GM21360 (cell line): ENCODE measurements at regions not wholly inside any gene's neighbourhood (a gene's known extent, or its start where the extent isn't known, plus 50 kb on each side); places are given as distances from the start of the nearest gene placed in this dataset.

Source experiments
- ATAC-seq: cut with Tn5 transposase; IDR thresholded peaks from one replicate; pipeline ENCODE4 v1.9.1; 2021; ENCODE audit warnings: mild to moderate bottlenecking, moderate library complexity; ENCODE audit not compliant: unreplicated experiment

DNA sequence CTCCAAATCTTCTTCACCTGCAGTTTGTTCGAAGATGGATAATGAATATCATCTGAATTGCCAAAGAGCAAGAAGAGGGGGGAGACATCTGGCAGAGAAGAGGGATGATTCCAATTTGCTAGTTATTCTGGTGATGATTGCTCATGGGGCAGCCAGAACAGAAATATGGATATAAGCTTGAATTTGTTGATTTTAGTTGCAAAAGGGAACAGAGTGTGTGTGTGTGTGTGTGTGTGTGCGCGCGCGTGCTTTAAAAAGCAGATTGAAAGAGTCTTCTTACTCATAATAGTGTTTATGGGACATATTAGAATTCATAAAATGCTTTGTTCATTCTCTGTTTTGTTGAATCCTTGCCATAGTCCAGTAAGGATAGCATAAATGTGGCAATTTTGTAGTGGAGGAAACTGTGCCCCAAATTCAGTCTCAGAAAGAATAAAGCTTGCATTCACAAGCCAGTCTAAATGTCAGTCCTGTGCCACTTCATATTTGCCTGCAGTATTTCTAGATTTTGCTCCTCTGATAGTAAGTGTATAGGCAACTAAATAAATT is 436.3 kb upstream of the KLF4 start:
- ATAC-seq, result no peak

DNA sequence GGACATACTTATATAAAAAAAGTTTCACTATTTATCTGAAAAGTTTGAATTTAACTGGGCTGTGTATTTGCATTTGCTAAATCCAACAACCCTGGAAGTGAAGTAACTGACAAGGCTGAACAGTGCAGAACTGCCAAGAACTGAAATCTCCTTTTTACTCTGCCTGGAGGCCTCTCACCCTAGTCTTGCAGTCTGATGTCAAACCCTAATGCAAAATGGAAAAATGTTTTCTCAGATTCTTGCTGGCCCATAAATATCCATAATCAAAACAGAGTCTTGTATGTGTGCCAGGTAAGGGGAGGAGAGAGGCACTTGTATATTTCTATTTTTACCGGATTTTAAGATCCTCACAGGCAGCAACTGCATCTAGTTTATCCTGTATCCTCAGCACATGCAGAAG is 432.7 kb upstream of the KLF4 start:
- ATAC-seq, result no peak

DNA sequence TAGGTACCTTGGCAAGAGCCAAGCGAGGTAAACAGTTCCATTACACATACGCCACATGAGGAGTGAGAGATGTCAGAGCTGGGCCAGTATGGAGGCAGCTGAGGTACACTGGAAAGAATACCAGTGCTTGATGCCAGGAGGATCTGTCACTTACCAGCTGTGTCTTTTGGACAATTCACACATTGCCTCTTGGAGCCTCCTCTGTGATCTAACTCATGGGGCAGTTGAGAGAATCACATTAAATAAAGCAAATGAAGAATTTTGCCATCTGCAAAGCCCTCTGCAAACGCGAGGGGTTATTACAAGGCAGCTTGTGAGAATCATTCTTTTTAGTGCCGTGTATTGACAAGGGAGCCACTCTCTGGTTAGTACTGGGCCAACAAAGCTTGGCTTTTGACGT is 429.7 kb upstream of the KLF4 start:
- ATAC-seq, result no peak

- no peak for ATAC-seq
These were observed 429.2 kb upstream of the KLF4 start for GRCh38 chr9:107918749-107919148.

- ATAC-seq, result no peak
These were observed 424.6 kb upstream of the KLF4 start for GRCh38 chr9:107914151-107914550.

- no peak for ATAC-seq
These were observed 418.1 kb upstream of the KLF4 start for GRCh38 chr9:107907715-107908114.

DNA sequence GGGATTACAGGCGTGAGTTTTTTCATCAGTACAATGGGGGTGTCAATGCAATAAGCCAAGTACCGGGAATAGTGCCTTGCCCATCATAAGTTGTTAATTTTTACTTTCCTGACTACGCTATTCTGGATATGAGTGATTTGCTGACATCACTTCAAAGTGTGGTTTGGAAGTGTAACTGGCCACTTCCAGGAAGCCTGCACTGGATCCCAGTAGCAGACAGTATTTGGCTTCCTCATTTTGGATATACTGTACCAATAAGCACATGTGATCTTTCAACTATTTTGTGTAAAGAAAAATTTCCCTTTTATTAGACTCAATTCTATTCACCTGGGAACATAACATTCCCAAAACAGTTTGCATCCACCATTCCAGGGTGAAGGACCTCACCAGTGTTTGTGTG is 417.7 kb upstream of the KLF4 start:
- ATAC-seq, result no peak

DNA sequence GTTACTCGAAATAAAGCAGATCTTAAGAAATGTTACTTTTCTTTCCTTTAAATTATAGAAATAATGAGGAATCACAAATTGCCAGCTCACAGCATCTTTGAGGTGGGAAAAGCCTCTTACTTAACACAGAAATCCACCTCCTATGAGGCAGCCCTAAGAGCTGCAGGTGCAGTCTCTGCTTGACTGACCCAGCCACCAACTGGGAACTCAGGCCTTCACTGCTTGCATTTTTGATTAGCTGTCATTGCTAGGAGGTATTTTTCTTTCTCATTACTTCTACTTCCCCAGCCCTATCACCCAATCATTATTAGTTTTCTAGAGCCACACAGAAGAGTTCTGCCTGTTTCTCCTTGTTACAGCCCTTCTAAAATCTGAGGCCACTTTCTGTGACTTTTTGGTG is 416.5 kb upstream of the KLF4 start:
- ATAC-seq, result no peak

DNA sequence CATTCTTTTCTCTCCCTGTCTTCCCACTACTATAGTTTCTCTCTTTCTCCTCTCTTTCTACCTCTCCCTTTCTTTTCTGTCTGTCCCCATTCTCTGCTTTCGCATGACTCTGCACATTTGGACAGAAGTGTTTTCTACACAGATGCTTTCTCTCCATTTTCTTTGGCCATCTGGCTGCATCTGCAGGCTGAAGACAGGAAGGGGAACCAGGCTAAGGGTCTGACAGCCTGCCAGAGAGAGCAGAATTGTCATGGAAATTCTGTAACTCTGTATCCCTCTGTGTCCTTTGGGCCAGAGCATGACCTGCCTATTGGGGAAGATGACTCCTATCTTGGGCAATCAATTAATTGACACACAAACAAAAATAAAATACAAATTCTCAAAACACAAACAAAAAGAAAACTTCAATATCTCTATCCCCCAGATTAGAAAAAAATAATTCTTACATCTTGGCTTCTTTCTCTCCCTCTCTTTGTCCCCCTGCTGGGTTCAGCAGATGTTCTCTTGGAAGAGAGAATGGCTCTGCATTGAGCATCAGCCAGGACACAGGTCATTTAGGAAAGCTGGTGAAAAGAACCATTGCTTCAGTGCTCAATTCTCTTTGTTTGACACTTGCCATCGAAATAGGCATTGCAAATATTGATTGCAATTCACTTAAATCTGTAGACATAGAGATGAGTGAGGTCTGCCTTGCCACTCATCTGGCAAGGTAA is 415.9 kb upstream of the KLF4 start:
- no peak for ATAC-seq

- no peak for ATAC-seq
These were observed 410.4 kb upstream of the KLF4 start for GRCh38 chr9:107899961-107900330.

DNA sequence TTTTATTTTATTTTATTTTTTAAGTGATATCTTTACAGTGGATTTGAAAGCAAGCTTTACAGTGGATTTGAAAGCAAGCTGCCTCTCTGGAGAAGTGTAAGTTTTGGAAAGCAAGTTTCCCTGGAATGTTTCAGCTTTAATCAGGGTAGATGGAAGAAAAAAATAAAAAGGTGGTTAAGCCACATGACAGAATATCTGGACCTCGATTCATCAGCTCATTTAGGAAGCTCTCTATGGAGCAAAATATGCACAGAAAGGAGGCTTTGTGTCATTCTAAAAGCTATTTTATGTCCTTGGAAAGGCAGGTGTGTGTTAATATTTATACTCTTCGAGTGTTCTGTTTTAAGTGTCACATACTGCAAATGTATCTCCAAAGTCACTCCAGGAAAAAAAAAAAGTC is 409.2 kb upstream of the KLF4 start:
- no peak for ATAC-seq

GRCh38 chr9:107896544-107896943 is 407.0 kb upstream of the KLF4 start:
- no peak for ATAC-seq

GRCh38 chr9:107895501-107896001 is 406.0 kb upstream of the KLF4 start:
- no peak for ATAC-seq

- no peak for ATAC-seq
These were observed 405.1 kb upstream of the KLF4 start for GRCh38 chr9:107894572-107895261.

DNA sequence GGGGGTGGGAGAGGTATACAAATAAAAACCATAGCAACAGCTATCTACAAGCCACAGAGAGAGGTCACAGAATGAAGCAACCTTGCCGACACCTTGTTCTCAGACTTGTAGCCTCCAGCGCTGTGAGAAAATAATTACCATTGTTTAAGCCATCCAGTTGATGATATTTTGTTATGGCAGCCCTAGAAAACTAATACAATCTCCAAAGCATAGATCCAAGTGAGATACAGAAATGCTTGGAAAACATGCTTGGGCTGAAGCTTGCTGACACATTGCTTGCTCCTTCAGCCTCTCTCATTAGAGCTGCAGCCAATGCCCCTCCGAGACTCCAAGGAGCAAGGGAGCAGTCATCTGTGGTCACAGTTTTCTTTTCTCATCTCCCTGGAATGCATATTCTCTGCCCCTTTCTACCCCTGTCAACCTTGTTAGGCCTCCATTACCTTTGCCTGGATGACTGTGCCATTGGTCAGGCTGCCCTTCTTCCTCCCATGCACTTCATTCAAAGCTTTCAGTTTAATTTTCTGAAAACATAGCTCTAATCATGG is 401.4 kb upstream of the KLF4 start:
- no peak for ATAC-seq

DNA sequence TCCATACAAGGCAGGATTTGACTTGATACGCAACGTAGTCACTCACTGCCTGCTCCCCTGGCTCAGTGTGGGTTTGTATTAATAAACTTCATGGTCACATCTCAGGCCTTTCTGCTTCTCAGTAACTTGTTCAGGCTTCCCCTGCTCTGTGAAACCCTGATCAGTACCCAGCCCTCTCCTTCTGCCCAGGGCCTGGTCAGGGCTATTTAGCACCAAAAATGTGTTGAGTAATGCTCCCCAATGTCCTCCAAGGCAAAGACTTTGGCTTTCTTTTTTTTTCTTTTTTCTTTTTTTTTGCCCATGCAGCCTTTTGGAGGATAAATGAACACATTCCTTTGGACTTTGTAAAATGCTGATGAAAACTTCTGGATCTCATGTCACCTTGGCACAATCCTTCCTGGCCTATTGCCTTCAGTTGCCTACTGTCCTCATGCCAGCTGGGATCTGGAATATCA is 399.2 kb upstream of the KLF4 start:
- no peak for ATAC-seq

DNA sequence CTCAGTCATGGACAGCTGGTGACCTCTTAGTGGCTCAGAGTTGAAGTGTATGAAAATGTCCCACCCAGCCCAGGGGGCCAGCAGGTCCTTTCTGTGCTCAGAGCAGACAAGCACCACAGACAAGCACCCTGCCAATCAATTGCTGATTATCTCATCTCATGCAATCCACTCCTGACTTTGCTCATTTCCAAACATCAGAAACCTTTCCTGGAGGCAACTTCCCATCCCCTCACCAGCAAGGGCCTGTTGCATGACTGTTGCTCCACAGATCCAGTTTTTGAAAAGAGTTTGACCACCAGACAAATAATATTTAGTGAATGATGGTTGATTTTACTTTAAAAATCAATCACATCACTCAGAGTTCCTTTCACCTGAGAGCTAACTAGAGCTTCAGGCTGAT is 397.3 kb upstream of the KLF4 start:
- ATAC-seq, result no peak

GRCh38 chr9:107883496-107884124 is 394.0 kb upstream of the KLF4 start:
- ATAC-seq, result peak; percentile 95

GRCh38 chr9:107881626-107882300 is 392.2 kb upstream of the KLF4 start:
- no peak for ATAC-seq

DNA sequence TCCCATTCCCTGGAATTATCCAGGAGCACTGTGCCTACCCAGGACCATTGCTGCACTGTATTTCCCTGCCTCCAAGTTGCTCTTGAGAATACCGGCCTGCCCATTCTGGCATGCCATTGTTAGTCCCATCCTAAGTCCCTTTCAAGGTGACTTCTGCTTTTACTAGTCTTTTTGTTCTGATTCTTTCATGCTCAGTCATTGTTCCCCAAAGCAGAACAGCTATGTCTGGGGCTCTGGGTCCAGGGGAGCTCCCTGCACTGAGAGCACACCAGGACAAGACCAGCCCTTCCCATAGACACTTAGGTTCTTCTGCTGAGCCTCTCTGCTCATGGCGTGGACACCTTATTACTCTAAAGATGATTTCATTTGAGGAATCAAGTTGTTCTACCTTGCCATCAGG is 388.9 kb upstream of the KLF4 start:
- no peak for ATAC-seq

DNA sequence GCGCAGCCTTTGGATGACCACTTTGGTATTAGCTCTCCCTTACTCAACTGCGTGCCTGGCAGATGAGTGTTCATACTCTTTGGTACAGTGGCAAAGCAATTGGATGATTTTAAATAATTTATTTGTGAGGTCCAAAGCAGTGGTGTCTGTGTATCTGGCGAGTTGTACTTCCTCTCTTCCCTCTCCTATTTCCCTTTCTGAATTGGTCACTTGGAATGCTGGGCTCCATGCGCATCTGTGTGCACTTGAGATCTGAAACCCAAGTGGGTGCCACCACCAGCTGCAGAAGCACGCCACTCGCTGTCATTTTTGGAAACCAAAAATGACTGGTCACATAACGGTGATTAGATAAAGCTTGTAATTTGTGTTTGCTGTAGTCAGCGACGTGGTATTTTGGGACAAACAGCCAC is 386.0 kb upstream of the KLF4 start:
- ATAC-seq, result peak; percentile 51
